Liver (tissue), 8 donors: ENCODE measurements at regions not wholly inside any gene's neighbourhood (a gene's known extent, or its start where the extent isn't known, plus 50 kb on each side); places are given as distances from the start of the nearest gene placed in this dataset.

Experiments
- DNase-seq: peaks from one replicate; pipeline ENCODE4 v3.0.0-alpha.2; 2017; ENCODE audit warnings: low spot score
- H3K27ac ChIP-seq, 2 donors: one replicate each; pipeline ENCODE4 v1.7.0; 2013; ENCODE audit warnings: inconsistent platforms in 2 of 2, low read length in 2 of 2, control low read depth in 1 of 2, low read depth in 1 of 2, mild to moderate bottlenecking in 1 of 2
- H3K27me3 ChIP-seq, 4 donors: one replicate each; pipeline versions ENCODE4 v1.6.1 to v1.7.0; 2013; ENCODE audit warnings: low read length in 3 of 4, inconsistent platforms in 1 of 4, mild to moderate bottlenecking in 1 of 4, moderate library complexity in 1 of 4; ENCODE audit not compliant: control insufficient read depth in 4 of 4, insufficient read depth in 4 of 4
- H3K36me3 ChIP-seq, 4 donors: one replicate each; pipeline versions ENCODE4 v1.6.1 to v1.7.0; 2013; ENCODE audit warnings: low read length in 3 of 4, mild to moderate bottlenecking in 3 of 4, low read depth in 1 of 4, moderate library complexity in 1 of 4; ENCODE audit not compliant: control insufficient read depth in 4 of 4, insufficient read depth in 3 of 4
- H3K4me1 ChIP-seq, 4 donors: one replicate each; pipeline versions ENCODE4 v1.6.1 to v1.7.0; 2013; ENCODE audit warnings: low read length in 3 of 4, mild to moderate bottlenecking in 3 of 4, moderate library complexity in 1 of 4; ENCODE audit not compliant: control insufficient read depth in 4 of 4, insufficient read depth in 4 of 4
- H3K4me3 ChIP-seq, 3 donors: one replicate each; pipeline versions ENCODE4 v1.6.1 to v1.7.0; 2013; ENCODE audit warnings: low read length in 3 of 3, control low read depth in 1 of 3, low read depth in 1 of 3, mild to moderate bottlenecking in 1 of 3
- H3K9ac ChIP-seq, 2 donors: one replicate each; pipeline ENCODE4 v1.7.0; 2013; ENCODE audit warnings: low read length in 2 of 2, mild to moderate bottlenecking in 2 of 2, moderate library complexity in 2 of 2, control low read depth in 1 of 2, low read depth in 1 of 2
- H3K9me3 ChIP-seq, 4 donors: one replicate each; pipeline versions ENCODE4 v1.6.1 to v1.7.0; 2013; ENCODE audit warnings: low read length in 3 of 4; ENCODE audit not compliant: control insufficient read depth in 4 of 4
- ATF3 ChIP-seq: IDR thresholded peaks from 2 replicates; pipeline ENCODE4 v1.6.1; 2016; ENCODE audit warnings: antibody characterized with exemption
- CTCF ChIP-seq: fragments of 150-350 bp; IDR thresholded peaks from 2 replicates; pipeline ENCODE4 v1.5.1; 2017; ENCODE audit warnings: improper control_type of control experiment, low read depth, low read length; ENCODE audit not compliant: missing input control
- FOXA1 ChIP-seq: IDR thresholded peaks from 2 replicates; pipeline ENCODE4 v1.6.1; 2016; ENCODE audit warnings: antibody characterized with exemption
- FOXA2 ChIP-seq: IDR thresholded peaks from 2 replicates; pipeline ENCODE4 v1.6.1; 2016; ENCODE audit warnings: antibody characterized with exemption
- GABPA ChIP-seq, 2 donors: IDR thresholded peaks in 1 of 2; conservative IDR thresholded peaks in 1 of 2; 2 replicates each; pipeline ENCODE4 v1.6.1; 2016; ENCODE audit warnings: antibody characterized with exemption in 2 of 2, mild to moderate bottlenecking in 1 of 2, moderate library complexity in 1 of 2
- HNF4A ChIP-seq, 2 donors: conservative IDR thresholded peaks; 2 replicates each; pipeline ENCODE4 v1.6.1; 2016; ENCODE audit warnings: antibody characterized with exemption in 2 of 2, mild to moderate bottlenecking in 2 of 2
- HNF4G ChIP-seq: IDR thresholded peaks from 2 replicates; pipeline ENCODE4 v1.6.1; 2016; ENCODE audit warnings: antibody characterized with exemption
- JUND ChIP-seq, 2 donors: IDR thresholded peaks; 2 replicates each; pipeline ENCODE4 v1.6.1; 2016; ENCODE audit warnings: antibody characterized with exemption in 2 of 2
- NR2F2 ChIP-seq: IDR thresholded peaks from 2 replicates; pipeline ENCODE4 v1.6.1; 2016; ENCODE audit warnings: antibody characterized with exemption
- RAD21 ChIP-seq, 2 donors: IDR thresholded peaks; 2 replicates each; pipeline ENCODE4 v1.6.1; 2016; ENCODE audit warnings: antibody characterized with exemption in 2 of 2, mild to moderate bottlenecking in 2 of 2
- SP1 ChIP-seq: IDR thresholded peaks from 2 replicates; pipeline ENCODE4 v1.6.1; 2018; ENCODE audit warnings: antibody characterized with exemption, mild to moderate bottlenecking
- TAF1 ChIP-seq: conservative IDR thresholded peaks from 2 replicates; pipeline ENCODE4 v1.6.1; 2016; ENCODE audit warnings: antibody characterized with exemption, mild to moderate bottlenecking
- WGBS: extraction: QIAGEN DNeasy Blood & Tissue Kit; methylation state at CpG from one replicate; pipeline ENCODE4 v1.1.7; 2013; 5-methylcytosine and 5-hydroxymethylcytosine counted together
- TF ChIP-seq, protein P1 (sequence below): IDR thresholded peaks from 2 replicates; pipeline ENCODE4 v1.6.1; 2016; ENCODE audit warnings: antibody characterized with exemption, mild to moderate bottlenecking
- donor health status: healthy.
- donor health status: healthy.
- donor health status: healthy.
- donor health status: healthy.
- donor health status: healthy.

DNA sequence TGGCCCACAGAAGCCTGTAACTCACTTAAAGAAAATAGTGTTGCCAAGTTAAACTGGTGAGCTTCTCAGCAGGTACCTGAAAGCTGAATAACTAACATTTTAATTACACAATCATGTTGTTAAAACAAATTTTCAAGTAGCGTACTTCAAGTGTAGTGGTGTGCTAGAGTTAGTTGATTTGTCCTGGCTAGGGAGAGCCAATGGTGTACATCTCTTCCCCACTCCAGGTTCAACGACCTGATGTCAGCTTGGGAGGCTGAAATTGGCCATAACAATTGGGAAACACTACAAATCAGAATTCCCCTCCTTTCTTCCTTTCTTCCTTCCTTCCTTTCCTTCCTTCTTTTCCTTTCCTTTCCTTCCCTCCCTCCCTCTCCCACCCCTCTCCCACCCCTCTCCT lies 295.3 kb upstream of the SLC24A2 start:
- H3K9ac ChIP-seq: no peak overlapping the region
- H3K4me3 ChIP-seq: no peak overlapping the region
- no peaks in the 10 kb centered on the region for H3K4me1 ChIP-seq
- 41% methylated on average over 2 of the region's 2 CpGs for WGBS
- H3K27me3 ChIP-seq: no peaks in the 10 kb centered on the region
- no peak for TF ChIP-seq ATF3
- TF ChIP-seq JUND (IDR thresholded peaks at IDR 0.05): no peak
- TF ChIP-seq FOXA1: no peak
- TF ChIP-seq, protein P1, sequence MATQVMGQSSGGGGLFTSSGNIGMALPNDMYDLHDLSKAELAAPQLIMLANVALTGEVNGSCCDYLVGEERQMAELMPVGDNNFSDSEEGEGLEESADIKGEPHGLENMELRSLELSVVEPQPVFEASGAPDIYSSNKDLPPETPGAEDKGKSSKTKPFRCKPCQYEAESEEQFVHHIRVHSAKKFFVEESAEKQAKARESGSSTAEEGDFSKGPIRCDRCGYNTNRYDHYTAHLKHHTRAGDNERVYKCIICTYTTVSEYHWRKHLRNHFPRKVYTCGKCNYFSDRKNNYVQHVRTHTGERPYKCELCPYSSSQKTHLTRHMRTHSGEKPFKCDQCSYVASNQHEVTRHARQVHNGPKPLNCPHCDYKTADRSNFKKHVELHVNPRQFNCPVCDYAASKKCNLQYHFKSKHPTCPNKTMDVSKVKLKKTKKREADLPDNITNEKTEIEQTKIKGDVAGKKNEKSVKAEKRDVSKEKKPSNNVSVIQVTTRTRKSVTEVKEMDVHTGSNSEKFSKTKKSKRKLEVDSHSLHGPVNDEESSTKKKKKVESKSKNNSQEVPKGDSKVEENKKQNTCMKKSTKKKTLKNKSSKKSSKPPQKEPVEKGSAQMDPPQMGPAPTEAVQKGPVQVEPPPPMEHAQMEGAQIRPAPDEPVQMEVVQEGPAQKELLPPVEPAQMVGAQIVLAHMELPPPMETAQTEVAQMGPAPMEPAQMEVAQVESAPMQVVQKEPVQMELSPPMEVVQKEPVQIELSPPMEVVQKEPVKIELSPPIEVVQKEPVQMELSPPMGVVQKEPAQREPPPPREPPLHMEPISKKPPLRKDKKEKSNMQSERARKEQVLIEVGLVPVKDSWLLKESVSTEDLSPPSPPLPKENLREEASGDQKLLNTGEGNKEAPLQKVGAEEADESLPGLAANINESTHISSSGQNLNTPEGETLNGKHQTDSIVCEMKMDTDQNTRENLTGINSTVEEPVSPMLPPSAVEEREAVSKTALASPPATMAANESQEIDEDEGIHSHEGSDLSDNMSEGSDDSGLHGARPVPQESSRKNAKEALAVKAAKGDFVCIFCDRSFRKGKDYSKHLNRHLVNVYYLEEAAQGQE: no peak
- no peak for TF ChIP-seq GABPA (IDR thresholded peaks at IDR 0.05 in 1 of 2, conservative IDR thresholded peaks at IDR 0.05 in 1 of 2)
- no peak for TF ChIP-seq FOXA2
- TF ChIP-seq HNF4G: no peak
- TF ChIP-seq TAF1: no peak
- TF ChIP-seq RAD21 (IDR thresholded peaks at IDR 0.05): no peak
- no peaks in the 10 kb centered on the region for H3K36me3 ChIP-seq
- no peak overlapping the region for H3K27ac ChIP-seq
- no peak for DNase-seq
- H3K9me3 ChIP-seq: no peaks in the 10 kb centered on the region

DNA sequence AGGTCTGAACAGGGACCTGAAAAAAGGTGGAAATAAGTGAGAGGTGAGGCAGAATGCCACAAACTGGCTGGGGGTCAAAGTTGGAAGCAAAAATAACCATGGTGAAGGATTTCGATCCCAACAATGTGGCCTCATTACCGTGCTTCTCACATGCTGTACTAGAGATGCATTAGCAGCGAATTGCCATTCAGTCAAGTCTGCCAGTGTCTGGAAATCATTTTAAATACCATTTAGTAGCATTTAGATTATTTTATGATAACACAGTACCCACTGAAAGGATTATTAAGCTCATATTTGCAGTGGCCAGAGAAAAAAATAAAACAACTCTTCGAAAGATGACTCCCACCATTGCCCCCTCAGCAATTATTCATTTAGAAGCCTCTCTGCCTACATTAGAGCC lies 294.6 kb upstream of the SLC24A2 start:
- H3K9ac ChIP-seq: no peak overlapping the region
- no peaks in the 10 kb centered on the region for H3K4me1 ChIP-seq
- H3K9me3 ChIP-seq: no peaks in the 10 kb centered on the region
- TF ChIP-seq CTCF (no peak), SP1 (no peak), JUND (IDR thresholded peaks at IDR 0.05) (no peak), FOXA1 (no peak), NR2F2 (no peak), ATF3 (no peak), HNF4A (conservative IDR thresholded peaks at IDR 0.05) (no peak), HNF4G (no peak)
- TF ChIP-seq, protein P1: no peak
- no peak for DNase-seq
- 86% methylated on average over 4 of the region's 4 CpGs for WGBS
- no peaks in the 10 kb centered on the region for H3K36me3 ChIP-seq
- H3K4me3 ChIP-seq: no peak overlapping the region
- no peaks in the 10 kb centered on the region for H3K27me3 ChIP-seq
- H3K27ac ChIP-seq: no peak overlapping the region
